ENCODE measurements at regions not wholly inside any gene's neighbourhood (a gene's known extent, or its start where the extent isn't known, plus 50 kb on each side); places are given as distances from the start of the nearest gene placed in this dataset.

- Histone ChIP-seq H3K9me3 (ENCODE audit: insufficient read depth, low read length) (no peaks in the 10 kb centered on the region), H3K4me2 (ENCODE audit: low read length) (no peak overlapping the region), H3K4me3 (ENCODE audit: low read length) (no peak overlapping the region), H2AFZ (ENCODE audit: low read depth, low read length) (no peak overlapping the region), H3K36me3 (replicated peaks; ENCODE audit: low read depth, low read length) (no peaks in the 10 kb centered on the region), H3K27me3 (ENCODE audit: low read depth, low read length) (no peaks in the 10 kb centered on the region), H3K27ac (ENCODE audit: low read length) (no peak overlapping the region), H3K4me1 (ENCODE audit: low read length) (no peaks in the 10 kb centered on the region), H3K9ac (ENCODE audit: low read length) (no peak overlapping the region), H3K79me2 (ENCODE audit: low read length) (no peaks in the 10 kb centered on the region), H4K20me1 (ENCODE audit: insufficient read depth, low read length) (no peaks in the 10 kb centered on the region)
- TF ChIP-seq CTCF (IDR thresholded peaks at IDR 0.05; ENCODE audit: low read depth, low read length) (no peak), EZH2phosphoT487 (IDR thresholded peaks at IDR 0.05; ENCODE audit: low read depth) (no peak)
Observed at GRCh38 chr5:152277936-152278335, 127.1 kb downstream of the NMUR2 start.

GRCh38 chr5:152274224-152274623 lies 130.9 kb downstream of the NMUR2 start:
- Histone ChIP-seq H3K79me2 (ENCODE audit: low read length) (no peaks in the 10 kb centered on the region), H3K9ac (ENCODE audit: low read length) (no peak overlapping the region), H3K4me1 (ENCODE audit: low read length) (no peaks in the 10 kb centered on the region), H3K9me3 (ENCODE audit: insufficient read depth, low read length) (no peaks in the 10 kb centered on the region), H2AFZ (ENCODE audit: low read depth, low read length) (no peak overlapping the region), H4K20me1 (ENCODE audit: insufficient read depth, low read length) (no peaks in the 10 kb centered on the region), H3K27me3 (ENCODE audit: low read depth, low read length) (no peaks in the 10 kb centered on the region), H3K4me2 (ENCODE audit: low read length) (no peak overlapping the region), H3K4me3 (ENCODE audit: low read length) (no peak overlapping the region), H3K36me3 (replicated peaks; ENCODE audit: low read depth, low read length) (no peaks in the 10 kb centered on the region), H3K27ac (ENCODE audit: low read length) (no peak overlapping the region)
- TF ChIP-seq CTCF (IDR thresholded peaks at IDR 0.05; ENCODE audit: low read depth, low read length) (no peak), EZH2phosphoT487 (IDR thresholded peaks at IDR 0.05; ENCODE audit: low read depth) (no peak)

GRCh38 chr5:152271420-152271819 lies 133.7 kb downstream of the NMUR2 start:
- Histone ChIP-seq H3K4me2 (ENCODE audit: low read length) (no peak overlapping the region), H3K4me3 (ENCODE audit: low read length) (no peak overlapping the region), H3K9ac (ENCODE audit: low read length) (no peak overlapping the region), H2AFZ (ENCODE audit: low read depth, low read length) (no peak overlapping the region), H3K79me2 (ENCODE audit: low read length) (no peaks in the 10 kb centered on the region), H3K9me3 (ENCODE audit: insufficient read depth, low read length) (no peaks in the 10 kb centered on the region), H3K27me3 (ENCODE audit: low read depth, low read length) (no peaks in the 10 kb centered on the region), H4K20me1 (ENCODE audit: insufficient read depth, low read length) (no peaks in the 10 kb centered on the region), H3K27ac (ENCODE audit: low read length) (no peak overlapping the region), H3K4me1 (ENCODE audit: low read length) (no peaks in the 10 kb centered on the region), H3K36me3 (replicated peaks; ENCODE audit: low read depth, low read length) (no peaks in the 10 kb centered on the region)
- TF ChIP-seq CTCF (IDR thresholded peaks at IDR 0.05; ENCODE audit: low read depth, low read length) (peak; percentile 40), EZH2phosphoT487 (IDR thresholded peaks at IDR 0.05; ENCODE audit: low read depth) (no peak)

GRCh38 chr5:152270096-152270495 lies 135.0 kb downstream of the NMUR2 start:
- Histone ChIP-seq H3K9me3 (ENCODE audit: insufficient read depth, low read length) (no peaks in the 10 kb centered on the region), H3K79me2 (ENCODE audit: low read length) (no peaks in the 10 kb centered on the region), H3K4me1 (ENCODE audit: low read length) (no peaks in the 10 kb centered on the region), H3K4me2 (ENCODE audit: low read length) (no peak overlapping the region), H3K36me3 (replicated peaks; ENCODE audit: low read depth, low read length) (no peaks in the 10 kb centered on the region), H2AFZ (ENCODE audit: low read depth, low read length) (no peak overlapping the region), H3K4me3 (ENCODE audit: low read length) (no peak overlapping the region), H3K27ac (ENCODE audit: low read length) (no peak overlapping the region), H3K27me3 (ENCODE audit: low read depth, low read length) (no peaks in the 10 kb centered on the region), H4K20me1 (ENCODE audit: insufficient read depth, low read length) (no peaks in the 10 kb centered on the region), H3K9ac (ENCODE audit: low read length) (no peak overlapping the region)
- TF ChIP-seq CTCF (IDR thresholded peaks at IDR 0.05; ENCODE audit: low read depth, low read length) (no peak), EZH2phosphoT487 (IDR thresholded peaks at IDR 0.05; ENCODE audit: low read depth) (no peak)

Data from OCI-LY3 (cell line).